Neuronal stem cell (in vitro differentiated cells): ENCODE measurements at regions not wholly inside any gene's neighbourhood (a gene's known extent, or its start where the extent isn't known, plus 50 kb on each side); places are given as distances from the start of the nearest gene placed in this dataset.

Source experiments
- DNase-seq: peaks from one replicate; pipeline ENCODE4 v3.0.0-alpha.2; 2013; ENCODE audit warnings: low spot score
- H2AFZ ChIP-seq: one replicate; pipeline ENCODE4 v1.6.1; 2013; ENCODE audit warnings: mild to moderate bottlenecking, low read length, inconsistent platforms
- H2AK5ac ChIP-seq: 2 replicates; pipeline ENCODE4 v1.6.1; 2013; ENCODE audit warnings: low read depth, mild to moderate bottlenecking, inconsistent platforms, low read length, moderate library complexity, mixed read lengths
- H2BK120ac ChIP-seq: 2 replicates; pipeline ENCODE4 v1.6.1; 2013; ENCODE audit warnings: low read depth, mild to moderate bottlenecking, inconsistent platforms, low read length, moderate library complexity, mixed read lengths
- H2BK12ac ChIP-seq: one replicate; pipeline ENCODE4 v1.6.1; 2013; ENCODE audit warnings: low read length, inconsistent platforms
- H2BK15ac ChIP-seq: 2 replicates; pipeline ENCODE4 v1.6.1; 2013; ENCODE audit warnings: mild to moderate bottlenecking, low read length, inconsistent platforms, mixed read lengths
- H2BK5ac ChIP-seq: one replicate; pipeline ENCODE4 v1.6.1; 2013; ENCODE audit warnings: inconsistent platforms, mild to moderate bottlenecking, low read length, moderate library complexity
- H3K14ac ChIP-seq: one replicate; pipeline ENCODE4 v1.6.1; 2013; ENCODE audit warnings: low read length, inconsistent platforms
- H3K18ac ChIP-seq: 2 replicates; pipeline ENCODE4 v1.6.1; 2013; ENCODE audit warnings: low read length, inconsistent platforms
- H3K23ac ChIP-seq: 2 replicates; pipeline ENCODE4 v1.6.1; 2013; ENCODE audit warnings: low read depth, mild to moderate bottlenecking, mixed read lengths, low read length, inconsistent platforms; ENCODE audit not compliant: poor library complexity
- H3K27ac ChIP-seq: replicated peaks from 3 replicates; pipeline ENCODE4 v1.5.1; 2013; ENCODE audit warnings: low read length, inconsistent platforms
- H3K27me3 ChIP-seq, 3 experiments: 2 replicates each; pipeline ENCODE4 v1.6.1; 2013; ENCODE audit warnings: low read length in 3 of 3, mild to moderate bottlenecking in 2 of 3, inconsistent platforms in 1 of 3, low read depth in 1 of 3, mixed read lengths in 1 of 3, moderate library complexity in 1 of 3; ENCODE audit not compliant: control insufficient read depth in 3 of 3, insufficient read depth in 3 of 3
- H3K36me3 ChIP-seq, 2 donors: replicated peaks in 1 of 2; 2 replicates each; pipeline ENCODE4 v1.6.1; 2013; ENCODE audit warnings: low read length in 2 of 2; ENCODE audit not compliant: control insufficient read depth in 2 of 2, insufficient read depth in 2 of 2
- H3K4ac ChIP-seq: 2 replicates; pipeline ENCODE4 v1.6.1; 2013; ENCODE audit warnings: inconsistent platforms, mild to moderate bottlenecking, low read length, moderate library complexity
- H3K4me1 ChIP-seq, 2 donors: 1 replicate in 1 of 2; 2 replicates in 1 of 2; pipeline ENCODE4 v1.6.1; 2013; ENCODE audit warnings: low read length in 2 of 2, low read depth in 1 of 2; ENCODE audit not compliant: control insufficient read depth in 2 of 2, insufficient read depth in 1 of 2
- H3K4me2 ChIP-seq: one replicate; pipeline ENCODE4 v1.6.1; 2013; ENCODE audit warnings: mild to moderate bottlenecking, low read length, inconsistent platforms; ENCODE audit not compliant: insufficient read depth, poor library complexity, severe bottlenecking
- H3K4me3 ChIP-seq, 2 donors: 2 replicates each; pipeline ENCODE4 v1.5.1; 2013; ENCODE audit warnings: low read length in 2 of 2, mild to moderate bottlenecking in 2 of 2, inconsistent platforms in 1 of 2, moderate library complexity in 1 of 2
- H3K79me1 ChIP-seq: one replicate; pipeline ENCODE4 v1.6.1; 2013; ENCODE audit warnings: low read depth, mild to moderate bottlenecking, inconsistent platforms, low read length, moderate library complexity
- H3K9ac ChIP-seq: one replicate; pipeline ENCODE4 v1.6.1; 2013; ENCODE audit warnings: mild to moderate bottlenecking, low read depth, low read length, inconsistent platforms; ENCODE audit not compliant: poor library complexity
- H3K9me3 ChIP-seq, 2 donors: replicated peaks in 1 of 2; 2 replicates each; pipeline versions ENCODE3 to v1.6.1; 2013; ENCODE audit warnings: low read length in 2 of 2, mild to moderate bottlenecking in 2 of 2, inconsistent platforms in 1 of 2, low read depth in 1 of 2, mixed read lengths in 1 of 2, moderate library complexity in 1 of 2; ENCODE audit not compliant: control insufficient read depth in 2 of 2, insufficient read depth in 1 of 2
- H4K8ac ChIP-seq: one replicate; pipeline ENCODE4 v1.6.1; 2013; ENCODE audit warnings: low read depth, mild to moderate bottlenecking, inconsistent platforms, low read length, moderate library complexity
- H4K91ac ChIP-seq: one replicate; pipeline ENCODE4 v1.6.1; 2013; ENCODE audit warnings: low read length, low read depth, mild to moderate bottlenecking, inconsistent platforms; ENCODE audit not compliant: poor library complexity
- WGBS, 2 donors: extraction: QIAGEN DNeasy Blood & Tissue Kit; methylation state at CpG; one replicate each; pipeline ENCODE4 v1.1.7; 2013; ENCODE audit warnings: missing lambda C conversion rate in 2 of 2, mixed read lengths in 1 of 2; ENCODE audit not compliant: insufficient read length in 2 of 2, insufficient replicate concordance in 1 of 2; ENCODE audit errors: extremely low coverage in 2 of 2; 5-methylcytosine and 5-hydroxymethylcytosine counted together

DNA sequence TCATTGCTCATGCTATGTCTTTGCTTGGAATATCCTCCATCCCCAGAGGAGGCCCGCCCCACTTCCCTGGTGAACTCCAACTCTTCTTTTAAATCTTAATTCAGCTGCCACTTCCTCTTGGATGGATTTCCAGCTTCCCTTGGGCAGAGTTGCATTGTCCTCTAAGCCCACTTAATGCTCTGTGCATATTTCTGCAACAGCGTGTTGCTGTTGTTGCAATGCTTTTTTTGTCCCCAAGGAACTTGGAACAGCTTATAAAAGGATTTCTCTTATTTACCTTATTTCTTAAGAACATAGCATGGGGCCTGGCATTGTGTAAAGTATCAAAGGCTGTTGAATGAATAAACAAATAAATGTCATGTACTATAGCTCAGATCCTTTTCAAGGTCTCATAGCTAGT, 507.4 kb downstream of the METTL15 start:
- no peak for DNase-seq
- H3K27me3 ChIP-seq = no peaks in the 10 kb centered on the region
- H3K9me3 ChIP-seq = no peaks in the 10 kb centered on the region
- H2BK5ac ChIP-seq = no peak overlapping the region
- peaks cover 0 to 1% of the 10 kb centered on the region in 2 donors for H3K4me1 ChIP-seq
- no peaks in the 10 kb centered on the region for H3K79me1 ChIP-seq
- no peak overlapping the region for H2BK120ac ChIP-seq
- no peak overlapping the region for H2BK15ac ChIP-seq
- H4K8ac ChIP-seq = no peak overlapping the region
- H4K91ac ChIP-seq = no peak overlapping the region
- H3K4me2 ChIP-seq = no peak overlapping the region
- H2BK12ac ChIP-seq = no peak overlapping the region
- H2AFZ ChIP-seq = no peak overlapping the region
- no peak overlapping the region for H3K23ac ChIP-seq
- no peak overlapping the region for H2AK5ac ChIP-seq
- no peak overlapping the region for H3K4me3 ChIP-seq
- no peak overlapping the region for H3K27ac ChIP-seq
- H3K36me3 ChIP-seq = no peaks in the 10 kb centered on the region
- H3K9ac ChIP-seq = no peak overlapping the region
- no peak overlapping the region for H3K18ac ChIP-seq
- no peak overlapping the region for H3K14ac ChIP-seq
- no peak overlapping the region for H3K4ac ChIP-seq
- no CpG with 5 or more reads among the region's 2 CpGs for WGBS, 2 donors

DNA sequence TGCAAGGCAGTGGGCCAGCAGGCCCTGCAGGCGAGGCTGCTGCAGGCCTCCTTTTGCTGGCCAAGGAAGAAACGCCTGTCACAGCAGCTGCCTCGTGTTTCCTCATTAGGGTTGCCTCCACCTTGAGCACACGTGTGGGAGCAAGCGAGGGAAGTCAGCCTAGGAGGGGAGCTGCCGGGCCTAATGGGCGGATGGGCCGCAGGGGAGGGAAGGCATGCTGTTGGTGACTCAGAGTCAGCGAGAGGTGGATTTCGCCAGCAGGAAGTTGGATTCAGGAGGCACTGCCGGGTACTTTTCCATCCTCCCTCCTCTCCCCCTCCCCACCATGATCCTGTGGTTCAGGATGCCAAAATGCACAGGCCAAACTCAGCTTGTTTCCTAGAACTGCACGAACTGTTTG, 498.7 kb downstream of the METTL15 start:
- H2BK120ac ChIP-seq = no peak overlapping the region
- H3K4ac ChIP-seq = no peak overlapping the region
- H4K8ac ChIP-seq = no peak overlapping the region
- H3K9ac ChIP-seq = no peak overlapping the region
- no peak overlapping the region for H2BK12ac ChIP-seq
- no peak overlapping the region for H3K4me3 ChIP-seq
- H2AFZ ChIP-seq = no peak overlapping the region
- H3K79me1 ChIP-seq = no peaks in the 10 kb centered on the region
- H3K4me1 ChIP-seq = no peaks in the 10 kb centered on the region
- no peak for DNase-seq
- H2AK5ac ChIP-seq = no peak overlapping the region
- H2BK5ac ChIP-seq = no peak overlapping the region
- H3K23ac ChIP-seq = no peak overlapping the region
- H3K14ac ChIP-seq = no peak overlapping the region
- H4K91ac ChIP-seq = no peak overlapping the region
- no peak overlapping the region for H3K27ac ChIP-seq
- no peaks in the 10 kb centered on the region for H3K27me3 ChIP-seq
- no peaks in the 10 kb centered on the region for H3K36me3 ChIP-seq
- H3K18ac ChIP-seq = peak overlapping the region; percentile 49
- no peak overlapping the region for H2BK15ac ChIP-seq
- no peaks in the 10 kb centered on the region for H3K9me3 ChIP-seq
- no CpG with 5 or more reads among the region's 12 CpGs for WGBS, 2 donors
- no peak overlapping the region for H3K4me2 ChIP-seq

DNA sequence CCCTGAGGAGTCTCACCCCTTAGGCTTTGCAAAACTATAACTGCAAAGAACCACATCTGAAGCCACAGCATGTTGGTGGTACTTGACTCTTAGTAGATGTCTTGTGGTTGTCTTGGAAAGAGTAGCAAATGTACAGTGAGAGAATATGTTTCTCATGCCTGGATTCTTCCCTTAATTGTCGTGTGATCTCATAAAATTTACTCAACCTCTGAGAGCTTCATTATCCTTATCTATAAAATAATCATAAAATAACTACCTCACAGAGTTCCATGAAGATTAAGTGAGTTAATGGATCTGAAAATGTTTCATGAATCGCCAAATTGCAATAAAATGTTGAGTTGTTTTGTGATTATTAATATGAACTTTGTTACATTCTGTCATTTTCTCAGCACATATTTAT, 491.5 kb downstream of the METTL15 start:
- Histone ChIP-seq H2BK12ac (no peak overlapping the region), H3K36me3 (no peaks in the 10 kb centered on the region), H3K4me2 (no peak overlapping the region), H2AK5ac (no peak overlapping the region), H2BK15ac (no peak overlapping the region), H2BK120ac (no peak overlapping the region), H3K4me3 (no peak overlapping the region), H3K4me1 (no peaks in the 10 kb centered on the region), H2BK5ac (no peak overlapping the region), H3K9ac (no peak overlapping the region), H3K9me3 (no peaks in the 10 kb centered on the region), H3K27me3 (no peaks in the 10 kb centered on the region), H3K18ac (no peak overlapping the region), H3K23ac (no peak overlapping the region), H3K14ac (no peak overlapping the region), H4K91ac (no peak overlapping the region), H3K79me1 (no peaks in the 10 kb centered on the region), H2AFZ (no peak overlapping the region), H3K27ac (no peak overlapping the region), H3K4ac (no peak overlapping the region), H4K8ac (no peak overlapping the region)
- DNase-seq = no peak
- no CpG with 5 or more reads among the region's 2 CpGs for WGBS, 2 donors

DNA sequence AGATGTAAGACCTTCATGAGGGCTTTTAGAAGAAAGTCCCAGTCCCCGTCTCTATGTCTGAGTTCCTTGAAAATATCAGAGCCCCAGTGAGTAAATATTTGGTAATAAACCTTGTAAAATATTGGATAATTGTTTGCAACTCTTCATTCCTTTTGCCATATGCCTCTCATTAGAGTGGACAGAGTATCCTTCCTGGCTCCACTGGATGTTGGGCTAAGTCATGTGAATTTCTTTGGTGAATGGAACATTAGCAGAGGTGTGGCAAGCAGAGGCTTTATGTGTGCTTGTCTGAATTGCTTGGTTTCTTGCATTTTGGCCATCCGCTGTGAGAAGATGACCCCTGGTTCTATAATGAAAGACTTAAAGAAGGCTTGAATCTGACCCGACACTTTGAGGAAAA, 490.3 kb downstream of the METTL15 start:
- Histone ChIP-seq H2BK15ac (no peak overlapping the region), H3K79me1 (no peaks in the 10 kb centered on the region), H3K27ac (no peak overlapping the region), H3K18ac (no peak overlapping the region), H3K4me2 (no peak overlapping the region), H3K4me3 (no peak overlapping the region), H3K14ac (no peak overlapping the region), H3K4ac (no peak overlapping the region), H2BK5ac (no peak overlapping the region), H4K8ac (no peak overlapping the region), H3K23ac (no peak overlapping the region), H2BK120ac (no peak overlapping the region), H2AFZ (no peak overlapping the region), H3K4me1 (no peaks in the 10 kb centered on the region), H4K91ac (no peak overlapping the region), H3K9me3 (no peaks in the 10 kb centered on the region), H3K36me3 (no peaks in the 10 kb centered on the region), H2AK5ac (no peak overlapping the region), H3K9ac (no peak overlapping the region), H2BK12ac (no peak overlapping the region), H3K27me3 (no peaks in the 10 kb centered on the region)
- WGBS, 2 donors = no CpG with 5 or more reads among the region's 3 CpGs
- no peak for DNase-seq
